Kidney glomerular epithelial cell (primary cell): ENCODE measurements at regions not wholly inside any gene's neighbourhood (a gene's known extent, or its start where the extent isn't known, plus 50 kb on each side); places are given as distances from the start of the nearest gene placed in this dataset.

Experiments
- DNase-seq: peaks from one replicate; lab custom pipeline; 2025; lab: John Stamatoyannopoulos, UW

DNA sequence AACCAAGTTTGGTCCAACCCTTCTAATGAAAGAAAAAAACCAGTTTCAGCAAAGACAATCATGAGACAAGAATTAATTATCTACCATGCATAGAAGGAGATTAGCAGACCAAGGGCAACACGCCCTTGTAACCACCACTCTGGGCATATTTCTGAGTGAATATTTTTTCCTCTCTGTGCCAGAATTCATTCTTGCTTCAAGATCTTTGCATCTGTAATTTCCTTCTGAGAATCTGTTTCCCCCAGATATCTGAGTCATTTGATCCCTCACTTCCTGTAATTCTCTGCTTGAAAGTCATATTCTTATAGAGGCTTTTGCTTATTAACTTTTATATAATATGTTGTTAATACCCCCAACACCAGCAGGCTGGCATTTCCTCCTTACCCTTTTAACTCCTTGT is 243.7 kb downstream of the SLC16A7 start:
- DNase-seq = no peak

DNA sequence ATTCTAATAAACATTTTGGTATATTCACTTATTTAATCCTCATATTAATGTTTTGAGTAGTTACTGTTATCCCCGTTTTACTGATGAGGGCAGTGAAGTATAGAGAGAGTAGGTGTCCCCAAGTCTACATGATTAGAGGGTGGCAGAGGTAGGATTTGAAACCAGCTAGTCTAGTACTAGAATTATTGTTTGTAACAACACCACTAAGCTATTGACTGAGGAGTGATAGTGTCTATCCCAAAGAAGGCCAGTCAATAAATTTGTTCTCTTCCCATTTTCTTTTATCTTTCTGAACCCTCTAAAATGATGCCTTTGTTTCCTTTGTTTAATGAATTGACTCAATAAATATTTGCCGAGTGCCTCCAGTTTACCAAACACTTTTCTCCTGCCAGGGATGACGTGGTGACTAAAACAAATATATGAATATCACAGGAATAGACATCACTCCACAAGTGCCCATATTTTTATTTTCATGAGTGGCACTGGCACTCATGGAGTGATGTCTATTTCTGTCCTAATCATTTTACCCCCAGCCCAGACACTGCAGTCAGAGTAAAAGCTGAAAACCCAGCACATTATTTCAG is 247.5 kb downstream of the SLC16A7 start:
- no peak for DNase-seq

DNA sequence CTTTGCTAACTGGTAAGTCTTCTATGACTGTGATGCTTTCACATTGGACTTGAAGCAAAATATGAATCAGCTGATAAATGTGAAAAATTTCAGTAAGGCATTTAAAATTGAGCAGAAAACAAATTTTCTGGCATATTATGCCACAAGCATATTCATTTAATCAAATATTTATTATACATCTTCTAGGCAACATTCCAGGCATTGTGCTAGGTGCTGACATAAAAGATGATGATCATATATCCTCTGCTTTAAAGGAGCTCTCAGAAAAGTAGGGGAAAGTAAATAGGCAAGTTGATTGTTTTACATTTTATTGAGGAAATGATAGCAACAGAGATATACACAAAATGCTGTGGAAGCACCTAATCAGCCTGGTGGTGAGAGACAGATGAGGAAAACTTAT is 248.9 kb downstream of the SLC16A7 start:
- DNase-seq = no peak

DNA sequence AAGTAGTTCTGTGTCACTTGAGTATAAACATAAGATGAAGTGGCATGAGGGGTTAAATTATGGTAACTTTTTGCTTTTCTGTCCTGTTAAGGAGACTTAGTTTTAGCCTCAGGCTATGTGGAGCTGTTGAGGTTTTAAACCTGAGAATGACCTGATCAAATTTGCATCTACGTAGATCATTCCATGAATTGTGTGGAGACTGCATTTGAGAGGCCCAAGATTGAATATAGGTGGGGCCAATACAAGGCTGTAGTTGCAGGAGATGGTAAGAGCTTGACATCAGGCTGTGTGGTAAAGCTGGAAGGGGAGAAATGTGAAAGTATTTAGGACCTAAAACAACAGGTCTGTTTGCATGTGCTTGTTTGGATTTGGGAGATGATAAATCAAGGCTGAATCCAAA is 249.5 kb downstream of the SLC16A7 start:
- no peak for DNase-seq

DNA sequence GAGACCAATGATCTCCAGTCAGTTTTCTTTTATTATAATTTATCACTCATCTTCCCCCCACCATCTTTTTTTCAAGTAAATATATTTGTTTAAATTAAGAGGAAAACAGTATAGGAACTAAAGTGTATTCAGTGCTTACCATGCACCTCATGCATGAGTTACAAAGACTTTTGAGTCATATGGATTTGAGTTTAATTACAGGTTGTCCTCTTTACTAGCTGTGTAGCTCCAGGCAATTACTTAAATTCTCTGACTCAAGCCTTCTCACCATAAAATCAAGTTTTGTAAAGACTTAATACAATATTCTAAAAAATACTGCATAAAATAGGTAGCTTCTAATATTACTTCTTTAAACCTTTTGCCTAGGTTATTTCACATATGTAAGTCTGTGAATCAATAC is 251.3 kb downstream of the SLC16A7 start:
- no peak for DNase-seq

DNA sequence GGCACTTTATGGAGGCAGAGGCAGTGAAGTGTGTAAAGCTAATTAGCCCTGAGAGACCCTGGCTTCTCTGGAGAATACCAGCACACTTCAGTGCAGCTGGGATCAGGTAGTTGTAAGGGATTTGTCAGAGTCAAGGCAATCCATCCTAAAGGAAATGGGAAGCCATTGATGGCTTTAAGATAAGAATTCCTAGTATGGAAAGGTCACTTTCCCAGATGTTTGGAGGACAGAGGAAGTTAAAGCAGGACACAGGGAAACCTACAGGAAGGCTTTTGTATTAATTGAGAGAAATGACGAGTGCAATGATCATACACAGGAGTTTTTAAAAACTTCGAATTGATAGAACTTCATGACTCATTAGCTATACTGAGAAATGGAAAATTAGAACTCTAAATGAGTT is 254.4 kb downstream of the SLC16A7 start:
- no peak for DNase-seq

DNA sequence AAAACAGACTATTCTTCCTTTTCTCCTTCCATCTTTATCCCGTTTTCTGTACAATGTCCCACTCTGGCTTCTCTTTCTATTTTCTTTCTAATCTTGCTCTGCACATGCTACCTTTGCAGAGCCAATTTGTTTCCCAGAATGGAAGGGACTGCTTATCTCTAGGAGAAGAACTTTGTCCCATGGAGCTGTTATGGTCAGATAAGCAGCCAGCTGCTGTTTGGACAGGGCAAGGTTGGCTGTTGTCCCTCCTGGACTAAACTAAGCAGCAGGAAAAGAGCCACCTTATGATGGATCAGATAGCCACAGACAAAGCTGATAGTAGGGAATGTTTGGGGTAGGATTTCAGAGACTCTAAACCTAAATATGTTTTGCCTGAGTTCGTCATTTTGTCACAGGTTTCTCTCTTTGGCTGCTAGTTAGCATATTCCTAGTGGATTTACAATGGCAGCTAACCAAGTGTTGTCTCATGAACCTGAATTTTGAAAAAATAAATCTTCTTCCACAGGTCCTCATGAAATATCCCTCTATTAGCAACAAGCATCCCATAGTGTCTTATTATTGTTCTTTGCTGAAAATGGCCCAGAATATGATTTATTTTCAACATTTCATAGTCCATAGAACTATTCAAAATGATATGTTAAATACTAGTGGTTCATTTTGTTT is 262.8 kb downstream of the SLC16A7 start:
- no peak for DNase-seq

DNA sequence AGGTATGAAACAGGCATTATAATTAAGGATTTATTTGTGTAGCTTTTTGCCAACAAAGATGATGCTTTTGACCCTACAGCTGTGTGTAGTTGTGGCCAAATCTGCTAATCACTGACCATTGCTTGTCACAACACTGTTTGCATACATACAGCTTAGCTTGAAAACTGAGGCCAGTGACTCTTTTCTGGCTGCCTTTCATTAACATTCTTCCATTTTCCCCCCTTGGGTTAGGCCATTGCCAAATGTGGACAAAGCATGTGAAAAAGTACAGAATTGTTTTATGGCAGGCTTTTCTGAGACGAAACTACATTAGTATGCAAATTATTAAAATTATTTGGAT is 263.3 kb downstream of the SLC16A7 start:
- no peak for DNase-seq

DNA sequence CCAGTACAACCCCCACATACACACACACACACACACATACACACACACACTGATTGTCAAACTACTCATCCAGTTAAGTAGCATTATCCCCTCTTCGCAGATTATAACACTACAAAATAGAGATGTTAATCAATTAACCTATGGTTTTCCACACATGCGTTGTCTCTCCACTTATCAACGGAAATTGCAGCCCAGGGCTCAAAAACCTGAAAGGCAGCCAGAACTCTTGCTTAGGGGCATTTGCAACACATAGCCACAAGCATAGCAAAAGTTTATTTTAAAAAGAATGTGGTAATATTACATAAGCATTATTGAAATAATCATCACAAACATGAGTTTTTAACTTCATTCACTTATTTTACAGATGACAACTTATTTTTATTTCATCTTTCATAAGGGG is 265.8 kb downstream of the SLC16A7 start:
- DNase-seq = no peak

DNA sequence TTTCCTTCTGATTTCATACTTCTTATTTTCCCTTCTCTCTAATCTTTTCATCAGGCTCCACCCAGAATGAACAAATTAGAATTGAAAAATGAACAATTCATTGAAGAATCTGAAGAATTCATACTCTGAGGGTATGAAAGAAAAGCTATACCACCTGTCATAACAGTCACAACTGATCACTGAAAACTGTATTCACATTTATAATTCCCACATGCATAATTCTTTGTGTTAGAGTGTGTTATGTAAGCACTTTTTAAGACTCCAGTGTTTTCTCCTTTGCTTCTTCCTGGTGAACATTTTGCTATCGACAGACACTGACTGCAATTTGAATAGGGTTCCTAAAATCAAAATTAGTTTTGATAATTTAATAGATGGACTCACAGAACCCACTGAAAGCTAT is 271.2 kb downstream of the SLC16A7 start:
- no peak for DNase-seq

DNA sequence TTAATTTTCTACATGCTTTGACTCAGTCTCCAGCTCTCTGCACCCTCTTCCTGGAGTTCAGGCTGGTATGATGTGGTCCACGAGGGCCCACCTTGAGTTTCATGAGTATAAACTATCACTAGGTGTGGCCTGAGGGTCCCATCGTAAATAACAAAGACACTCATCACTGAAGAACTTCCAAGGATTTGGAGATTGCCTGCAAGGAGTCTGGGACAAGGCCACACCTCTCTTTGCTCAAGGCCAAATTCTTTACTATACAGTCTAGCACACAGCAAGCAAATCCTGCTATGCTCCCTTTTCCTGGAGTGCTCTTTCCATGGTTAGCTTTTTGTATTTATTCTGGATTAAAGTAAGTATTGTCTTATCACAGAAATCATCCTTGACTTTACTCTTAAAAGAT is 271.9 kb downstream of the SLC16A7 start:
- no peak for DNase-seq

DNA sequence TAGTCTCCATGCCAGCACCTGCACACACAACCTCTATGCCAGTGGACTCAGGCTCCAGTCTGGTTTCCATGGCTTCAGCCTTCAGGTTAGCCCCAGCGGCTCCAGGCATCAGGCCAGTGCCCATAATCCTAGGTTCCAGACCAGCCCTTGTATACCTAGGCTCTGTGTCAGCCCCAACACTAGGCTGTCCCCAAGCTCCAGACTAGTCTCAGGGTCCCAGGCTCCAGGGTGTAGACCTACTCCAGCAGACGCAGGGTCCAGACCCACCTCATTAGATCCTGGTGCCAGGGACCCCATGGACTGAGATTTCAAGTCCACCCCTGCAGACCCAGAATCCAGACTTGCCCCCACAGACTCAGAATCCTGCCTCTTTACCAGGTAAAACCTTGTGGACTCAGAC is 275.9 kb downstream of the SLC16A7 start:
- no peak for DNase-seq

DNA sequence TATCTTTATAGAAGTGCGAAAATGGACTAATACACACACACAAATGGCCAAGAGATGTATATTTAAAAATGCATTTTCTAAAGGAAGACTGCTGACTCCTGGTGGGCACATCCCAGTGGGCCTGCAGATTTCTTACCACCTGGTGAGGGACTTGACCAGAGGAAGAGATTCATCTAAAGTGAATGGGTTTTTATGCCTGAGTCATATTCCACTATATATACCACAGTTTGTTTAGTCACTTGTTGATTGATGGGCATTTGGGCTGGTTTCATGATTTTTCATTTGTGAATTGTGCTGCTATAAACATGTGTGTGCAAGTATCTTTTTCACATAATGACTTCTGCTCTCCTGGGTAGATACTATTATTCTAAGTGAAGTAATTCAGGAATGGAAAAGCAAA is 277.3 kb downstream of the SLC16A7 start:
- no peak for DNase-seq

DNA sequence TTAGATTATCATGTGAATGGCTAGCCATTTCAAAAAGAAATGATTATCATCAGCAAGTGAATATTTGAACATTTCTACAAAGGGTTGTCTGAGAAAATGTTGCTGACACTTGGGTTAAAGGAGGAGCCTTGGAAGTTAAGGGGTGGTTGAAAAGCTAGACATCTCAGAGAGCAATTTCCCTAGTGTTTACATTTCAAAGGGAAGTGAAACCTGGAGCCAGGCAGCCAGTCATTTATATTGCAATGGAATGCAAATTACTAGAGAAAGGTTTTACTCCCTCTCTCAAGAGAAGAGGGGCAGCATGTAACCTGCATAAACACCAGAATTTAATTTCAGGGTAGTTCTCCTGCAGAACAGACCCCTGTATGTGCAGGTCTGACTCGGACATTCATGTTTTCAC is 279.0 kb downstream of the SLC16A7 start:
- no peak for DNase-seq

DNA sequence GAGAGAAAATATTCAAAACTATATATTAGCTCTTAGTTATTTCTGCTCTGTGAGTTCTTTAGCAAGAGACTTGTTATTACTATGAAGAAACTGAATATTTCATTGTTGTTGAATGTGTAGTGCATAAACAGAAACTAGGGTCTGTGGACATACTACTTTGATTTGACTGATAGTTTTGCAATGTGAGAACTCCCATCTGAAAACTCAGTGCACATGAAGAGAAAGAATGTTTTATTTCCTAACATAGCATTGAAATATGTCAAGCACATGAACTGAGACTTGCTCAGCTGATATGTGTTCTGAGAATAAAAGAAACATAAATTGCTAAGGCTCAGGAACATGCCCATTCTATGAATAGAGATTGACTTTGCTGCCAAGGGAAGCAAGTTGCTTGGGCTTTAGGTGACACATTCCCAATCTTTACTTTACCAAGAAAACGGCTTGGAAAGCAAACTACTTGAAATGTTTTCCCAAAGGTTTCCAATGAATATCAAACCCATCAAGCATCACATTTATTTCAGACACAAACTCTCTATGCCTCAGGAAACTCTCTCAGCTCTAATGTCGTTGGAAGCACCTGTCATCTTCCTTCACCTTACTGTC is 290.4 kb downstream of the SLC16A7 start:
- no peak for DNase-seq

DNA sequence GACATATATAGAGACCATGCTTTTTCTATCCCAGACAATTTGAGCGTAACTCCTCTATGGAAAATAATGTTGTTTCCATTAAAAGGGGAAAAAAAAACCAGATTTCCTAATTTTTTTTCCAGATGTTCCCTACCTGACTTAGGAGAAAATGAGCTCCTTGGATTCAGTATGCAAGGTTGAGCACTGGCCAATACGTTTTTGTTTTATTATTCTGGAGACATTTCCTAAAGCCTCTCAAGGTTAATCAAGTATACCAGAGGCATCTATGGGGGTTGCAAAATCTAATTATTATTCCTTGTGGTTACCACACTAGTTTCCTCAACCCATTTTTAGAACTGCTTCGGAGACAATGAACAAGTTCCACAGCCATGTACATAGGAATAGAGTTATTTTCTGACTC is 291.3 kb downstream of the SLC16A7 start:
- no peak for DNase-seq

DNA sequence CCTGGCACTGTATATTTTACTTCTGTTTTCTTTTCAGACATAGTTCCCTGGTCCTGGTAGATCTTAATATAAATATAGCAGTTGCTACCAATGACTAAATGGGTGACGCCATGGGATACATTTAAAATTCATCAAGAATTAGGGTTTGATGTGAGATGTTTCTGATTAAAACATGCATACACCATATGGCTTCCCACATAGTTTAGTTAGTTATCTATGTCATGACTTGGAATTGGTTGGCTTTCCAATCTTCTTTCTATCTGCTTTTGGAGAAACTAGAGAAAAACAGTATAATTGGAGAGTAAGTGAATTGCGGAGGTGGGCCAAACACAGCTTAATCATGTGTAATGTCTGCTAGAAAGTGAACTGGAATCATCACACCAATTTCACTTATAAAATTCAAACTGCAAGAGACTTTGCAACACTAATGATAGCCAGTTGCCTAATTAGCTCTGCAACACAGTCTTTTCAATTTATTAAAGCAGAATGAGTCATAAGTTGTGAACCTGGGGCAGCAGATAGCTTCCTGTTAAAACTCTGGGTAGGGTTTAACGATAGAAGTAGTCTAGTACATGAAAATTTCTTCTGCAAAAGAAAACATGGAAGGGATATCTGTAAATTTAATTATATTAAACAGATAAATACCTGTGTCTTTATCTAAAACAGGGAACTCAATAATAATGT is 295.2 kb downstream of the SLC16A7 start:
- no peak for DNase-seq

DNA sequence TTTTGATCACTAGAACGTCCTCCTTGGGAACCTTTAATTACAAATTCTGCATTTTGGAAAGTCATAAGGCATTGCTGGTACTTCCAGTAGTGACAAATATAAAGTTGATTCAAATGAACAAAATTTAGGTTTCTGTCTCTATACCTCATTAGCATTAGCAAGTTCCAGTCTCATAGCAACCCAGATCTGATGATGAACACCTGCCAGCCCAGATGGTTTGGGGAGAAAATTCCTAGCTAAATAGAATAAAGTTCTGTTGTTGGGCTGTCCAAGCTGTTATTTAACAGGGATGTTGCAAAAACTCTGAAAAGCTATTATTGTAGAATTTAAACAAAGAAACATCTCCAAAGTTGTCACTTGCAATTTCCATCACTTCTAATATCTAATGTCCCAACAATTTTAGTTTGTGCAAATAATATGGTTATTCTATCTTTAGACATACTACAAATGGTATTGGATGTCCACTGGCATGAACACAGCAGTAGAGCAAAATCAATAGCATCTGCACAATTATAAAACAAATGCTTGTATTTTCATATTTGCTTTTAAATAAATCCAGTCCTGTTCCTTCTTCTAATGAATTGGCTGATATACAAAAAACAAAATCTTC is 299.4 kb downstream of the SLC16A7 start:
- no peak for DNase-seq

DNA sequence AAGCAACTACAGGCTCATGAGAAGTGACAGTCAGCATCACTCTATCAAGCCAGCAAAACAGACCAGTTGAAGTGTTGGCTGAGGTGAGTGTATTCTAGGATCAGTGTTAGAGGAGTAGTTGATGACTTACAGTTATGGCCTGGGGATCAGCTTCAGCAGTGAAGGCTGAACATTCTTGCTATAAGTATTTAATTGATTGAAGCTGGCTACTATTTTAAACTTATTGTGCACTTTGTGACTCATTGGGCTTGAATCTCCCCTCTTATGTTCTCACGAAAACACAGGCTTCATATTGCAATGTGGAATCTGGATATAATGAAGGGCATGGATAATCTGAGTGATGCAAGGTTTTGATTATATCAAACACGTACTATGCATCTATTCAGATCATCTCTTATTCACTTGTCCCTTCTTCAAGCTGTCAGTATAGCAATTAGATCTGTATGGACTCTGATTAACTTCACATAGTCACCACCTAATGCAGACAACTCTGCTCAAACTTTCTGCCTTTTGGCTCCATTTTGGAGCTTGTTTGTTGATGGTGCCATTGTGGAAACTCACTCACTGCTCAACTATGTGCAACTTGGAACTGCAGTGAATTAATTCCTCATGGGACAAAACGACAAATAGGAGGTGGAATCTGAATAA is 309.2 kb downstream of the SLC16A7 start:
- no peak for DNase-seq

DNA sequence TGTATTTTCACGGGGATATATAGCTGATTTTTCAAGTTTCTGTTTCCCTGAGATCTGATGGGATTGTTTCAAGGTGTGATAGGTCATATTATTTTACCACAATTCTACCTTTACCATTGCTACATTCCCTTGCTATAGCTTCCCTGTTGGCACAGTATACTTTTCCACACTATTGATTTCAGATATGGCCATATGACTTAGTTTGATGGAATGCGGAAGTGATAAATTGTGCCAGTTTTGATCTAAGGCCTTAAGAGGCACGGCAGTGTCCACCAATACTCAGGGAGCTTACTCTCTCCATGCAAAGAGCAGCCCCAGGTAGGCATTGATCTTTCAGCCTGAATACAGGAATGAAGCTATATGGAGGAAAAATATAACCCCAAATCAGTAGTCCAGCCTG is 315.7 kb downstream of the SLC16A7 start:
- no peak for DNase-seq

DNA sequence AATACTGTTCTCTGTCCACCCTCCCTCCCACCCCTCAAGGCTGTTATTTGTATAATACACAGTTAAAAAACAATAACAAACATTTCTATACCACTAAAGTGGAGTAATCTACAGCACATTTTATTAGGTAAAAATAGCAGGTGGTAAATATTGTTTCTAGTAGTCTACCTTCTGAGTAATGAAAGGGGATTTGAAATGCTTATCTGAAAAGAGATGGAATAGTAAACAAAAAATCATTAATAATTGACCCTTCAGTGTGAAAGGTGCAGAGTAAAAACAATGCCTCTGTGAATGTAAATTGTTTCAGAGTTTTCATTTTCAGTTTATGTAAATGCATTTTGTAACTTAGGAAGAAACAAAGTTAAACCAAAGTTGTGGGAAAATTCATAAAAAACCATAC is 321.2 kb downstream of the SLC16A7 start:
- no peak for DNase-seq

DNA sequence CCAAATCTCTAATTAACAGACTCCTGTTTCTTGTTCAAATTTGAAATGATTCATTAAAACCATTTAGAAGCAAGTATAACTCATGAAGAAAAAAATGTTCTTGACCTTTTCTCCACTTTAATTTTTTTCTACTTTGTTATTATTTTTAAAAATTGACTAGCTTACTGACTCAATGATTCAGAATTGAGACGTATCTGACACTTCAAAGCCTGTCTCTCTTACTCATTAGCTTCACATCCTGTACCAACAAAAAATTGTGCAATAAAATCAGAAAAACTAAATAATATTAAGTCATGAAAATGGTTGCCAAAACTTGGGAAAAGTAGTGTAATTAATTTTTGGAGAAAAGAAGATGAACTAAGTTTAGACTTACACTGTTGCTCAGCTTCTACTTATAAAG is 331.2 kb downstream of the SLC16A7 start:
- no peak for DNase-seq

DNA sequence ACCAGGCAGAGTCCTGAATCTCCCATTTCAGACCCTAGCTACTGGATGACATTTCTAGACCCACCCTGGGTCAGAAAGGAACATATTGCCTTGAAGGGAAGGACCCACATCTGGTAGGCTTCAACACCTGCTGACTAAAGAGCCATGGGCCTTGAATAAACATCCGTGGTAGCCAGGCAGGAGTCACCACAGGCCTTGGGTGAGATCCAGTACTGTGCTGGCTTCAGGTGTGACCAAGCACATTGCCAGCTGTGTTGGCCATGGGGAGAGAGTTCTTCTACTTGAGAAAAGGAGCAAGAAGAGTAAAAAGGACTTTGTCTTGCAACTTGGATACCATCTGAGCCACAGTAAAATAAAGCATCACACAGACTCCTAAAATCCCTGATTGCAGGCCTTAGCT is 332.6 kb downstream of the SLC16A7 start:
- no peak for DNase-seq
